CD4-positive, alpha-beta T cell treated with Interleukin-12 subunit alpha and Interleukin-12 subunit beta, for 1 hour (primary cell): ENCODE measurements at regions not wholly inside any gene's neighbourhood (a gene's known extent, or its start where the extent isn't known, plus 50 kb on each side); places are given as distances from the start of the nearest gene placed in this dataset.
"Not testable (repeated sequence)": the region's sequence is repeated elsewhere in the genome, so short reads cannot be mapped to it uniquely, and the experiment has no call there.

ENCODE experiments used
- DNase-seq: peaks from one replicate; pipeline ENCODE4 v3.0.0-alpha.2; 2020

GRCh38 chr11:71150859-71151258, 101.5 kb downstream of the SHANK2 start:
- no peak for DNase-seq

- DNase-seq, result no peak
Observed at GRCh38 chr11:71148716-71149115, 103.7 kb downstream of the SHANK2 start.

GRCh38 chr11:71147331-71147730, 105.0 kb downstream of the SHANK2 start:
- no peak for DNase-seq

- DNase-seq, result no peak
Observed at GRCh38 chr11:71146846-71147245, 105.5 kb downstream of the SHANK2 start.

- DNase-seq, result no peak
Observed at GRCh38 chr11:71145988-71146824, 106.2 kb downstream of the SHANK2 start.

- no peak for DNase-seq
Observed at GRCh38 chr11:71145368-71145767, 107.0 kb downstream of the SHANK2 start.

- no peak for DNase-seq
Observed at GRCh38 chr11:71144736-71145135, 107.6 kb downstream of the SHANK2 start.

- no peak for DNase-seq
Observed at GRCh38 chr11:71144010-71144409, 108.4 kb downstream of the SHANK2 start.

- no peak for DNase-seq
Observed at GRCh38 chr11:71140206-71140919, 112.0 kb downstream of the SHANK2 start.

- DNase-seq, result no peak
Observed at GRCh38 chr11:71139516-71140205, 112.7 kb downstream of the SHANK2 start.

GRCh38 chr11:71138737-71139425, 113.5 kb downstream of the SHANK2 start:
- DNase-seq, result no peak

GRCh38 chr11:71137376-71137775, 115.0 kb downstream of the SHANK2 start:
- no peak for DNase-seq

- no peak for DNase-seq
Observed at GRCh38 chr11:71136095-71136845, 116.1 kb downstream of the SHANK2 start.

- no peak for DNase-seq
Observed at GRCh38 chr11:71135112-71135511, 117.3 kb downstream of the SHANK2 start.

- DNase-seq, result no peak
Observed at GRCh38 chr11:71133946-71134345, 118.4 kb downstream of the SHANK2 start.

- DNase-seq, result no peak
Observed at GRCh38 chr11:71131861-71132260, 120.5 kb downstream of the SHANK2 start.

- DNase-seq, result no peak
Observed at GRCh38 chr11:71130106-71130505, 122.3 kb downstream of the SHANK2 start.

- DNase-seq, result no peak
Observed at GRCh38 chr11:71129624-71130023, 122.8 kb downstream of the SHANK2 start.

GRCh38 chr11:71127806-71128205, 124.6 kb downstream of the SHANK2 start:
- no peak for DNase-seq

GRCh38 chr11:71126401-71126800, 126.0 kb downstream of the SHANK2 start:
- DNase-seq, result not testable (repeated sequence)

GRCh38 chr11:71125150-71125549, 127.2 kb downstream of the SHANK2 start:
- no peak for DNase-seq

GRCh38 chr11:71124127-71124526, 128.2 kb downstream of the SHANK2 start:
- no peak for DNase-seq
